ENCODE measurements at regions not wholly inside any gene's neighbourhood (a gene's known extent, or its start where the extent isn't known, plus 50 kb on each side); places are given as distances from the start of the nearest gene placed in this dataset.
"Not testable (repeated sequence)": the region's sequence is repeated elsewhere in the genome, so short reads cannot be mapped to it uniquely, and the experiment has no call there.

- no peak for DNase-seq
These were observed 142.9 kb upstream of the ITGB1 start for GRCh38 chr10:33100781-33101391.

- DNase-seq, result no peak
These were observed 141.7 kb upstream of the ITGB1 start for GRCh38 chr10:33099748-33100147.

- no peak for DNase-seq
These were observed 141.1 kb upstream of the ITGB1 start for GRCh38 chr10:33098951-33099663.

- no peak for DNase-seq
These were observed 138.1 kb upstream of the ITGB1 start for GRCh38 chr10:33095867-33096815.

- no peak for DNase-seq
These were observed 136.4 kb upstream of the ITGB1 start for GRCh38 chr10:33094263-33095051.

- DNase-seq, result no peak
These were observed 135.3 kb upstream of the ITGB1 start for GRCh38 chr10:33093362-33093761.

- no peak for DNase-seq
These were observed 134.6 kb upstream of the ITGB1 start for GRCh38 chr10:33092596-33092995.

- DNase-seq, result no peak
These were observed 133.2 kb upstream of the ITGB1 start for GRCh38 chr10:33091201-33091600.

GRCh38 chr10:33088990-33089389 lies 131.0 kb upstream of the ITGB1 start:
- no peak for DNase-seq

GRCh38 chr10:33087922-33088321 lies 129.9 kb upstream of the ITGB1 start:
- DNase-seq, result no peak

GRCh38 chr10:33087152-33087551 lies 129.1 kb upstream of the ITGB1 start:
- no peak for DNase-seq

- DNase-seq, result no peak
These were observed 128.1 kb upstream of the ITGB1 start for GRCh38 chr10:33086100-33086499.

- no peak for DNase-seq
These were observed 127.3 kb upstream of the ITGB1 start for GRCh38 chr10:33085313-33085833.

- no peak for DNase-seq
These were observed 126.4 kb upstream of the ITGB1 start for GRCh38 chr10:33084453-33084852.

GRCh38 chr10:33082373-33082895 lies 124.4 kb upstream of the ITGB1 start:
- no peak for DNase-seq

- not testable (repeated sequence) for DNase-seq
These were observed 122.4 kb upstream of the ITGB1 start for GRCh38 chr10:33080467-33080866.

GRCh38 chr10:33074443-33074842 lies 116.4 kb upstream of the ITGB1 start:
- DNase-seq, result no peak

- no peak for DNase-seq
These were observed 115.8 kb upstream of the ITGB1 start for GRCh38 chr10:33073641-33074415.

- no peak for DNase-seq
These were observed 113.8 kb upstream of the ITGB1 start for GRCh38 chr10:33071857-33072256.

GRCh38 chr10:33070101-33070500 lies 112.1 kb upstream of the ITGB1 start:
- no peak for DNase-seq

GRCh38 chr10:33067917-33068316 lies 109.9 kb upstream of the ITGB1 start:
- DNase-seq, result no peak
